ENCODE measurements at regions not wholly inside any gene's neighbourhood (a gene's known extent, or its start where the extent isn't known, plus 50 kb on each side); places are given as distances from the start of the nearest gene placed in this dataset.

- no peaks in the 10 kb centered on the region for H3K27me3 ChIP-seq (ENCODE audit: low read length)
- no peak overlapping the region for H2AFZ ChIP-seq (ENCODE audit: low read depth, low read length, severe bottlenecking)
- H3F3A ChIP-seq (ENCODE audit: insufficient read depth): no peaks in the 10 kb centered on the region
- no peak overlapping the region for H3K4me2 ChIP-seq (ENCODE audit: low read depth, low read length, poor library complexity, severe bottlenecking)
- H3K27ac ChIP-seq (ENCODE audit: low read depth, low read length): no peak overlapping the region
- no peaks in the 10 kb centered on the region for H3K9me2 ChIP-seq (replicated peaks; ENCODE audit: insufficient read depth, low read length)
- TF ChIP-seq EZH2phosphoT487 (conservative IDR thresholded peaks at IDR 0.05; ENCODE audit: low read length): no peak
- TF ChIP-seq CTCF (IDR thresholded peaks at IDR 0.05; ENCODE audit: insufficient read depth, low read length, poor library complexity, severe bottlenecking): no peak
- no peaks in the 10 kb centered on the region for H3K36me3 ChIP-seq (ENCODE audit: low read length)
- H3K4me3 ChIP-seq (ENCODE audit: insufficient read depth, low read length, poor library complexity, severe bottlenecking): no peak overlapping the region
- H3K9me3 ChIP-seq (ENCODE audit: insufficient read depth, low read length): no peaks in the 10 kb centered on the region
- H4K20me1 ChIP-seq (ENCODE audit: low read depth, low read length): no peaks in the 10 kb centered on the region
- no peaks in the 10 kb centered on the region for H3K79me2 ChIP-seq (ENCODE audit: insufficient read depth, low read length)
- no peak overlapping the region for H3K9ac ChIP-seq (ENCODE audit: low read length)
Observed at GRCh38 chr13:88857256-88857655, 1186.1 kb downstream of the SLITRK5 start.

- Histone ChIP-seq H3K9ac (ENCODE audit: low read length) (no peak overlapping the region), H3F3A (ENCODE audit: insufficient read depth) (no peaks in the 10 kb centered on the region), H3K79me2 (ENCODE audit: insufficient read depth, low read length) (no peaks in the 10 kb centered on the region), H4K20me1 (ENCODE audit: low read depth, low read length) (no peaks in the 10 kb centered on the region), H3K9me3 (ENCODE audit: insufficient read depth, low read length) (no peaks in the 10 kb centered on the region), H3K4me3 (ENCODE audit: insufficient read depth, low read length, poor library complexity, severe bottlenecking) (no peak overlapping the region), H3K27ac (ENCODE audit: low read depth, low read length) (no peak overlapping the region), H3K27me3 (ENCODE audit: low read length) (no peaks in the 10 kb centered on the region), H2AFZ (ENCODE audit: low read depth, low read length, severe bottlenecking) (no peak overlapping the region), H3K4me2 (ENCODE audit: low read depth, low read length, poor library complexity, severe bottlenecking) (no peak overlapping the region), H3K36me3 (ENCODE audit: low read length) (no peaks in the 10 kb centered on the region), H3K9me2 (replicated peaks; ENCODE audit: insufficient read depth, low read length) (no peaks in the 10 kb centered on the region)
- no peak for TF ChIP-seq EZH2phosphoT487 (conservative IDR thresholded peaks at IDR 0.05; ENCODE audit: low read length)
- TF ChIP-seq CTCF (IDR thresholded peaks at IDR 0.05; ENCODE audit: insufficient read depth, low read length, poor library complexity, severe bottlenecking): no peak
Observed at GRCh38 chr13:88862095-88862620, 1191.0 kb downstream of the SLITRK5 start.

GRCh38 chr13:88863116-88863515 lies 1191.9 kb downstream of the SLITRK5 start:
- no peak overlapping the region for H3K9ac ChIP-seq (ENCODE audit: low read length)
- H4K20me1 ChIP-seq (ENCODE audit: low read depth, low read length): no peaks in the 10 kb centered on the region
- no peaks in the 10 kb centered on the region for H3K36me3 ChIP-seq (ENCODE audit: low read length)
- no peak for TF ChIP-seq EZH2phosphoT487 (conservative IDR thresholded peaks at IDR 0.05; ENCODE audit: low read length)
- no peak for TF ChIP-seq CTCF (IDR thresholded peaks at IDR 0.05; ENCODE audit: insufficient read depth, low read length, poor library complexity, severe bottlenecking)
- H3K79me2 ChIP-seq (ENCODE audit: insufficient read depth, low read length): no peaks in the 10 kb centered on the region
- no peaks in the 10 kb centered on the region for H3K9me2 ChIP-seq (replicated peaks; ENCODE audit: insufficient read depth, low read length)
- no peaks in the 10 kb centered on the region for H3K9me3 ChIP-seq (ENCODE audit: insufficient read depth, low read length)
- H3K4me3 ChIP-seq (ENCODE audit: insufficient read depth, low read length, poor library complexity, severe bottlenecking): no peak overlapping the region
- no peaks in the 10 kb centered on the region for H3F3A ChIP-seq (ENCODE audit: insufficient read depth)
- H2AFZ ChIP-seq (ENCODE audit: low read depth, low read length, severe bottlenecking): no peak overlapping the region
- H3K27ac ChIP-seq (ENCODE audit: low read depth, low read length): no peak overlapping the region
- no peaks in the 10 kb centered on the region for H3K27me3 ChIP-seq (ENCODE audit: low read length)
- no peak overlapping the region for H3K4me2 ChIP-seq (ENCODE audit: low read depth, low read length, poor library complexity, severe bottlenecking)
